DMS153 treated with DMSO at 0.1 percent for 48 hours (cell line): ENCODE measurements at regions not wholly inside any gene's neighbourhood (a gene's known extent, or its start where the extent isn't known, plus 50 kb on each side); places are given as distances from the start of the nearest gene placed in this dataset.

Source experiments
- DNase-seq: peaks from one replicate; lab custom pipeline; 2025; ENCODE audit not compliant: unreplicated experiment; lab: John Stamatoyannopoulos, UW

DNA sequence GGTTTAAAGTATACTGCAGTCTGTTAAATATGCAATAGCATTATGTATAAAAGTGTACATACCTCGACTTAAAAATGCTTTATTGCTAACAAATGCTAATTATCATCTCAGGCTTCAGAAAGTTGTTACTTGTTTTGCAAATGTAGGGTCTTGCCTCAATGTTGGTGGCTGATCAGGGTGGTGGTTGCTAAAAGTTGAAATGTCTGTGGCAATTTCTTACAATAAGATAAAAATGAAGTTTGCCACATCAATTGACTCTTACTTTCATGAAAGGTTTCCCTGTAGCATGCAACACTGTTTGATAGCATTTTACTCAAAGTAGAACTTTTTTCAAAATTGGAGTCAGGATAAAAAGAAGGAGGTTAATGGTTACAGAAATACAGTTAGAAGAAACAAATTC is 407.7 kb upstream of the OR4E1 start:
- no peak for DNase-seq

DNA sequence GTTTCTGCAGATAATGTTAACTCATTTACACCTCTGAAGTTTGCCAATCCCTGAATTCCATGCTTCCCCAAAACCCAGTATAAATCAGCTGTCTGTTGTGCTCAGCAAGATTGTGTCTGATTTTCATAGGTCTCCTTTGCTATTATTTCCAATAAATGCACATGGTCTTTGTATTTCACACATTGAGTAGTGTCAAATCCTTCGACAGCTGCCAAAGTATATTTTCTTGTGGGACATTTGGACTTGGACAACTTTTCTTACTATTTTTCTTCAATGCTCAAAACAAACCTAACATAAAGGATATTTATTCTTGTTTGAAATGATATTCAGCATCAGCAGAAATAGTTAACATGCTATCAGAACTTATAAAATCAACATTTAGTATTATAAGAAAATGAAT is 406.1 kb upstream of the OR4E1 start:
- DNase-seq: no peak

DNA sequence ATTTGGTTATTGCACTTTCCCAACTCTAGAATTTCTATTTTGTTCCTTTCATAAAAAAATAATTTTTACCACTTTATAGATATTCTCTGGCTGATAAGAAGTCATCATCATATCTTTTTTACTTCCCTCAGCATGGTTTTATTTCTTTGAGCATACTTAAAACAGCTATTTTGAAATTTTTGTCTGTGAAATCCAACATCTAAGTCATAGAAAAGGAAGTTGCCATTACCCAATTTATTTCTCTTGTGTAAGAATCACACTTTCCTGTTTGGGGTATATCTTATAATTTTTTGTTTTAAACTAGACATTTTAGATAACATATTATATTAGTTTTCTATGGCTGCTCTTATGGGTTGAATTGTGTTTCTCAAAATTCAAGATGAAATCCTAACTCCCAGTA is 400.2 kb upstream of the OR4E1 start:
- DNase-seq: no peak

DNA sequence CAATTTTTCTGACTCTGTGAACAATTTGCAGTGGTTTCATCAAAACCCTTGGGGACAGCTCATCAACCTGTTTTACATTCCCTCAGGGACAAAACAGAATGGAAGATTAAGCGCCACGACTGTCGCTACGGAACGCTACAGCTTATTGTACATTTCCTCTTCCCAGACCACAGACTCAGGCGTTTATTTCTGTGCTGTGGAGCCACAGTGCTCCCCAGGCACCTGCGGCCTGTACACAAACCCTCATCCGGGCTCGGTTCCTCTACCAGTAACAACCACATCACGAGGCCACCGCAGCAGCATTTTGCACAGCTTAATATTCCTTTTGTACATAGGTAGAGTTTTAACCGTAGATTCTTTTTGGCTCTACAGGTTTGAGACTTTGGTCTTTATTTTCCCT is 397.4 kb upstream of the OR4E1 start:
- no peak for DNase-seq

DNA sequence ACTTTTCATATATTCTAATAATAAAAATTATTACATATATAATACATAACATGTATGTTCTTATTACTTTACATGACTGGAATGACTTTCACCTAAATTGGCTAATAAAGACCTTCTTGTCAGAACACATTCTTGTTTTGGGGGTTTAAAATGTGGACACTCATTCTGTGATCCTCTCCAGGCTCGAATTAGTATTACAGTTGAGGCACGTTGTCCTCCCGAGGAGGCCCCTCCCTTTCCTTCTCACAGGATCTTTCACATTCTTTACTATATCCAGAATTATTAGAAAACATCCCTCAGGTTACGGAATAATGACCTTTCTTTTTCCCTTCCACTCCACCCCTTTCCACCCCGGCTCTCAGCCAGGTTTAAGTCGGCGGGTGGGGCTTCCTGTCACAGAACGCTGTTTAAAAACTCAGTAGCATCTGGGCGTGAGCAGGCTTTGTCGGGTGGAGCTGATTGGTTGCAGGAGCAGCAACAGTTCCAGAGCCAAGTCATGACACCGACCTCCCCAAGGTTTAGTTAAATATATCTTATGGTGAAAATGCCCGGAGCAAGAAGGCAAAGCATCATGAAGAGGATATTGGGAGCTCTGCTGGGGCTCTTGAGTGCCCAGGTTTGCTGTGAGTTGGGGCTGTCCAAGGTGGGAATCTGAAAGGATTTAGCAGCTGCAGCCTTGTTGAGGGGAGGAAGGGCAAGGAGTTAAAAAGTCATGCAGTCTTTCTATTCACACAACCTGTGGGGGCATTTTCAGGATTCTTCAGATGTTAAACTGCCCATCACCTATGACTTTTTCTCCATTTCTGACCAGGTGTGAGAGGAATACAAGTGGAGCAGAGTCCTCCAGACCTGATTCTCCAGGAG is 396.7 kb upstream of the OR4E1 start:
- no peak for DNase-seq

DNA sequence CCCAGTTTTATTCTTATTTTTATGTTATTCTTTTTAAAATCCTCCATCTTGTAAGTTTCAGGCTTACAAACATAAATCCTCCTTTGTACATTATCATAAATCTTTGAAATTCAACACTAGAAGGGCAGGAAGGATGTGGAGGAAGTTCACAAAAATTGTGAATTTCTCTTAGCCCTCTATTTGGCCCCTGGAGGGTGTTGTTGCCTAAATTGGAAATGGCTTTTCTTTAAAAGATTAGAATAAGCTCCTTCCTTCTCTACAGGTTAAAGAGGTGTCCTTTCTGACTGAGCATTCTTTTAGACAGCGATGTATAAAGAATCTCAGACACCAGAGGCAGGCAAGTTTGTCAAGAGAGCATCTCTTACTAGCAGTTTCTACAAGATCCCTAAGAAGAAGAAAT is 391.7 kb upstream of the OR4E1 start:
- DNase-seq: no peak

DNA sequence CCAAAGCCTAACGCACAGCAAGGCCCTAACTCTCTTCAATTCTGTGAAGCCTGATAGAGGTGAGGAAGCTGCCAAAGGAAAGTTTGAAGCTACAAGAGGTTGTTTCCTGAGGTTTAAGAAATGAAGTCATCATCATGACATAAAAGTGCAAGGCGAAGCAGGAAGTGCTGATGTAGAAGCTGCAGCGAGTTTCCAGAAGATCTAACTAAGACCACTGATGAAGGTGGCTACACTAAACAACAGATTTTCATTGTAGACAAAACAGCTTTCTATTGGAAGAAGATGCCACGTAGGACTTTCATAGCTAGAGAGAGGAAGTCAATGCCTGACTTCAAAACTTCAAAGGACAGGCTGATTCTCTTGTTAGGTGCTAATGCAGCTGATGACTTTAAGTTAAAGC is 385.6 kb upstream of the OR4E1 start:
- no peak for DNase-seq

DNA sequence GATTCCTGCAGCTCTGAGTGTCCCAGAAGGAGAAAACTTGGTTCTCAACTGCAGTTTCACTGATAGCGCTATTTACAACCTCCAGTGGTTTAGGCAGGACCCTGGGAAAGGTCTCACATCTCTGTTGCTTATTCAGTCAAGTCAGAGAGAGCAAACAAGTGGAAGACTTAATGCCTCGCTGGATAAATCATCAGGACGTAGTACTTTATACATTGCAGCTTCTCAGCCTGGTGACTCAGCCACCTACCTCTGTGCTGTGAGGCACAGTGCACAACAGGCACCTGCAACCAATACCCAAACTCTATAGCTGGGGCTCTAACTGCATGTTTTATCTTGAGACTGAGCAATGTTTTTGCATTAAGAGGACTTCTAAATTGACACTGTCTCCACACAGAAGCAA is 379.2 kb upstream of the OR4E1 start:
- DNase-seq: no peak

DNA sequence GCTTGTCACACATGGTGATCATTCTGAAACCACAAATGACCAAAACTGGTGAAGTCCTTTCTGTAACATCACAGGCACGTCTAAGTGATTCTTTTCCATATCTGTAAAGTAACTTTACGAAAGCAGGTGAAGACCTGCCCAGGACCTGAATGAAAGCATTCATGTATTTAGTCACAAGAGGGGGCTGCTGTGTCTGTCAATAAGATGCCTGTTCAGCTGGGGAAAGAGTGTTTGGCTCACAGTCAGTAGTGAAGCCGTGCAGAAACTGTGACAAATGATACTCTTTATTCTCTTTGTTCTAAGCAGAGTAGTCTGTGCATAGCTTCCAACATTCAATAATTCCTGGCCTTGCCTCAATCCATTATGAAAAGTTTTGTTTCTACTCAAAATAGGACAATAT is 373.5 kb upstream of the OR4E1 start:
- no peak for DNase-seq

DNA sequence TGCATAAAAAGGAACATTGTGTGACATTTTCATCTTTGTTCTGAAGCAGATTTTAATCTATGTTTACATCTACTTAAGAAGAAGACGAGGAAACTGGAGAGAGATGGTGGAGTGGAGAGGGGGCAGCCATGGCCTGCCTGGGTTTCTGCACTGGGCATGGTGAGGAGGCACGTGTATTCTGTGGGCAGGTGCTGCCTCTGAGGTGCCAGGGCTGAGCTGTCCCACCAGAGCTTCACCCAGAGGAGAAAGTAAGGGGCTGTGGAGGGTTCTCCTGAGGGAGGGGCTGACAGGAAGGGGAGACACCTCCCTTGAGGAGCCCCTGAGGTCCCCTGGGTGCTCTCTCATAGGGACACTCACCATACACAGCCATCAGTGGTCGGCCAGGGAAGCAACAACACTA is 372.4 kb upstream of the OR4E1 start:
- no peak for DNase-seq

DNA sequence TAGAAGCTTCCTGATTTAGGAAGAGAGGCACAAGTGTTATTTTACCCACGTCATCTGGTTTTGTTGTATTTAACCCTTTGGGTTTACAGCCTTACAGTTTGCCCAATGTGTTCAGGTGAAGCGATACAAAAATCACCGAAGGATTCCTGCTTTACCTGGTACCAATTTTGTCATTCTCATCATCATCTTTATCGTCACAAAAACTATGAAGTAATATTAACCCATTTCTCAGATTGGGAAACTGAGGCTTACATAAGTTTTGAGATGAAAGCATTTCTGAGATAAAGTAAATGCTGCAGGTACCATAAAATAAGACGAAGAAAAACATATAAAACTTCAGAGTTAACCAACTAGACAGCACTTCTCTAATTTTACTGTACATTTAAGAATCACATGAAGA is 370.6 kb upstream of the OR4E1 start:
- no peak for DNase-seq

DNA sequence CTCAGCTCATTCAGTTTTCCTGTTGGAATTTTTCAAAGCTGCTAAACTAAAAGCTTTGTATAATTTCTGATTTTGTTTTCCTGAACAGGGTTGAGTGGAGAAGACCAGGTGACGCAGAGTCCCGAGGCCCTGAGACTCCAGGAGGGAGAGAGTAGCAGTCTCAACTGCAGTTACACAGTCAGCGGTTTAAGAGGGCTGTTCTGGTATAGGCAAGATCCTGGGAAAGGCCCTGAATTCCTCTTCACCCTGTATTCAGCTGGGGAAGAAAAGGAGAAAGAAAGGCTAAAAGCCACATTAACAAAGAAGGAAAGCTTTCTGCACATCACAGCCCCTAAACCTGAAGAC is 367.1 kb upstream of the OR4E1 start:
- DNase-seq: no peak

DNA sequence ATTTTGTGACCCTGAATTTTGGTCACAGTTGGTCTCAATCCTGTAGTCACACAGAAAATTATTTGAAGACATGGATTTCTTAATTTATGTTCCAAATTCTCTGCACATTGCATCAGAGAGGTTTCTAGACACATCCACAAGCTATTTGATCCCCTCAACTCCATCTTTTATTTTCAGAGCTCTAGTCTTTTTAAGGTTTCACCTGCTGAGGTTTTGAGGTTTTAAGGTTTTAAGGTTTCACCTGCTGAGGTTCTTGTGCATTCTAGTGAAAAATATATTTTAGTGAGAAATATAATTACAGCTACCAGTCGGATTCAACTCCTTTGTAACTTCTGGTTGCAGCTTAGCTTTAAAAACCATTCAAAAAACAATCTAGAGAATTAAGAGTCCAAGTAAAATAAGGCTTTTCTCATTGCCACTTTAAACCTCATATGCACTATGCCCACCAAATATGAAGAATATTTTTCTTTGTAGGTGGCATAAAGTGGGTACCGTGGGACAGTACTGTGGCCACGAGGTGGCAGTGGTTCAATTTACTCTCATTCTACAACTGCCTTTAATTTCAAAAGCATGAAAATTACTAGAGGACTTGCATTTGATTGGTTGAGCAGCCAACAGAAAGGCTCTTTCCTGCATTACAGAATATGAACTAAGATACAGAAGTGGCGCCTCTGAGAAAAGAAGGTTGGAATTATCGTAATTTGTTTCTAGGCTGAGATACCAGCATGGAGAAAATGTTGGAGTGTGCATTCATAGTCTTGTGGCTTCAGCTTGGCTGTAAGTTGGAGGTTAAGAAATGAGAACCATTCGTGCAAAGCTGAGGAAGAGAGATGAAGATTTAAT is 366.5 kb upstream of the OR4E1 start:
- DNase-seq: no peak

DNA sequence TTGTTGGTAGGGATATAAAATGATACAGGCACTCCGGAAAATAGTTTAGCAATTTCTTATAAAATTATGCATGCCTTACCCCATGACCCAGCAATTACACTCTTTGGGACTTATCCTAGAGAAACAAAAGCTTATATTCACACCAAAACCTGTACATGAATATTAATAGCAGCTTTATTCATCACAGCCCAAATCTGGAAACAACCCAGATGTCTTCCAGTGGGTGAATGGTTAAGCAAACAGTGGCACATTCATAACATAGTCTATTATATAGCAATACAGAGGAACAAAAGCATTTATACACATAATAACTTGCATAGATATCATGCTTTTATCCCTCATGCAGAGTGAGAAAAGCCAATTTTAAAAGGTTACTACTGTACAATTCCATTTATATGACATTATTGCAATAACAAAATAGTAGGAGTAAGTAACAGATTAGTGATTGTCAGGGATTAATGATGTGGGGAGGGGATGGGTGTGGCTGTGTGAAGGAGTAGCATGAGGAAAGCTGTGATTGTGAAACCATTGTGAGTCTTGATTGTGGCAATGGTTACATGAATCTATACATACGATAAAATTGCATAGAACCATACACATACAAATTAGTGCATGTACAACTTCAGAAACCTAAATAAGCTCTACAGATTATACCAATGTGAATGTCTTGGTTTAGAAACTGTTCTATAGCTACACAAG is 363.1 kb upstream of the OR4E1 start:
- no peak for DNase-seq

DNA sequence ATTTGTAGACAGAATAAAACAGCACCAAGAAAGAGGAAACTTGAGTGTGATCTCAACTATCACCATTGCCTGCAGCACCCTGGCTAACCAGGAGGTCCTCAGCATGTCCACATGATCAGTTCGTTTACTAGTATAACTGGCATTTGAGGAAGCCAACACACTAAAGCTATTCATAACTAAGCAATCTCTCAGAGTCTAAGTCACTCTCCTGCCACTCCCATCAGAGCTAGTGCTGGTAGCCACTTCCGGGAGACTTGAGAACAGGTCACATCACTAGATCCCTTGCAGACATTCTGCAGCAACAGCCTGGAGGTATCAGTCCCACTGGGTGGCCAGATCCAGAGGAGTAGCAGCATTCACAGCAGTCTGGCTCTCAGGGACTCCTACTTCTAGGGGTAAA is 352.9 kb upstream of the OR4E1 start:
- DNase-seq: no peak

DNA sequence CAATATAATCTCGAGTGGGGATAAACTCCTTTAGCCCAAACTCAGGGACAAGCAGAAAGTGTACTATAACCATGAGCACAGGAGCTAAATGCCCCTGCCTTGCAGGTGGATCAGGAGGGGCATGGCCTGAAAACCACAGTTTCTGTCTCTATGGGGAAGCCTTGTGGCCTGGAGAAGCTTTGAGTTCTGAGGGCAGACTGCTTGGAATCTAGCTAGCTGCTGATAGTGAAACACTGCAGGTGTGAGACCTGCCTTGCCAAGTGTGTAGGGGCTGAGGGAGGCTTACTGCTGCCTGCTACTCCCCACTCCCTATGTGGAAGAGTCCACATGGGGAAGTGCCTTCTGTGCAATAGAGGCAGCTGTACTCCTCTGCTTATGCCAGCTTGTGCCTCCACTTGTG is 352.3 kb upstream of the OR4E1 start:
- no peak for DNase-seq

DNA sequence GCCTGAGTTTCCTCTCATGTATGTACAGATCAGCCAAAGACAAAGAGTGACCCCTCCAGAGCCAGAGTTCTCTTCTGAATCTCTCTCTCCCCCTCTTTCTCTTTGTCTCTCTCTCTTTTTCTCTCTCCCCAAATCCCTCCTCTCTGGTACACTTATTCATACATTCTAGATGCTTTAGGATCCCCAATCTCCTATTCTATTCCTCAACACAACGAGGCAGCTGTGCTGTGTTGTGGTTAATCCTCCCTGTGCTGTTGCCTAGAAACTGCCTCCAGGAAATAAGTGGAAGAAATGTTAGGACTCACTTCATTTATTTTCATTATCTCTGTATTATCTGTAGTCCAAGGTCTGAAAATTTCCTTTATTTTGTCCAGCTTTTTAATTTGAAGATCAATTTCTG is 350.5 kb upstream of the OR4E1 start:
- no peak for DNase-seq

DNA sequence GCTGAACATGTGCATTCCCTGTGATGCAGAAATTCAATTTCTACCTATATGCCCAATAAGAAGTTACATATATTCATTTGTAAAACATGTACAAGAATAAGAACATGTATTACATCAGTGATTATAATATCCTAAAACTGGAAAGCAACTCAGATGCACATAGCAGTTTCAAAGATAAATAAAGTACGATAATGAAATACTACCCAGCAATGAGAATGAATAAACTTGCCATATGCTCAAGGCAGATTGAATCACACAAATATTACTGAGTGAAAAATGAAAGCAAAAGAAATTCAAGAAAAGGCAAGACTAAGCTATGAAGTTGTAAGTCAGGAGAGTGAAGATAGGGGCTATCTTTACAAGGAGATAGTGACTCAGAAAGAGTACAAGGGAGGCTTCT is 345.3 kb upstream of the OR4E1 start:
- DNase-seq: no peak

DNA sequence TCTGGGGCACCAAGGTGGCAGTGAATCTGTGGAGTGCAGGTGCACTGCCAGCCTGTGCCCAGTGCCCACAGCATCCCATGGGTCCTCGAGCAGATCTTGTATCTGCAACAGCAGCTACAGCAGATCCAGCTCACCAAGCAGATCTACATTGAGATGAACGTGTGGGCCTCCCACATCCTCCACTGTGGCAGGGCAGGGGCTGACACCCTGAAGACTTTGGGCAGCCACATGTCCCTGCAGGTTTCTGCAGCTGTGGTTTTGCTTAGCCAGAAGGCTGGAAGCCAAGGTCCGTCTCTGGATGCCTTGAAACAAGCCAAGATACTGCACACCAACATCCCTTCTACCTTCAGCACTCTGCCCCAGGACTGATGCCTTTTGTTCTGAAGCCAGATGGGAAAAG is 338.8 kb upstream of the OR4E1 start:
- DNase-seq: no peak

DNA sequence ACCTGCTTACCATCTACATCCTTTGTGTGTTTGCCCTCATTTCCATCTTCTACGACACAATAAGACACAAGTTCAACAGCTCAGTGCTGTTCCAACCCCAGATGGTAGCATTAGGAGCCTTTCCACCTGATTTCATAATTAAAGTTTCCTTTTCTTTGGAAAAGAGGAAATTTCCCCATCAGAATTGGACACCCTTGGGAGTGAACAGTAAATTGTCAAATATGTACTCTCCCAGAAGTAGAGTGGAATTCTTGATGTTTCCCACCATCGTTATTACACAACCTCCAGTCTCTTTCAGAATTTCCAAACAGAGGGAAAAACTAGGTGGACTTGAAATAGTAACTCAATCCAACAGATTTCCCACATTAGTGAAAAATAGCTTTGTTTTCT is 337.6 kb upstream of the OR4E1 start:
- DNase-seq: no peak

DNA sequence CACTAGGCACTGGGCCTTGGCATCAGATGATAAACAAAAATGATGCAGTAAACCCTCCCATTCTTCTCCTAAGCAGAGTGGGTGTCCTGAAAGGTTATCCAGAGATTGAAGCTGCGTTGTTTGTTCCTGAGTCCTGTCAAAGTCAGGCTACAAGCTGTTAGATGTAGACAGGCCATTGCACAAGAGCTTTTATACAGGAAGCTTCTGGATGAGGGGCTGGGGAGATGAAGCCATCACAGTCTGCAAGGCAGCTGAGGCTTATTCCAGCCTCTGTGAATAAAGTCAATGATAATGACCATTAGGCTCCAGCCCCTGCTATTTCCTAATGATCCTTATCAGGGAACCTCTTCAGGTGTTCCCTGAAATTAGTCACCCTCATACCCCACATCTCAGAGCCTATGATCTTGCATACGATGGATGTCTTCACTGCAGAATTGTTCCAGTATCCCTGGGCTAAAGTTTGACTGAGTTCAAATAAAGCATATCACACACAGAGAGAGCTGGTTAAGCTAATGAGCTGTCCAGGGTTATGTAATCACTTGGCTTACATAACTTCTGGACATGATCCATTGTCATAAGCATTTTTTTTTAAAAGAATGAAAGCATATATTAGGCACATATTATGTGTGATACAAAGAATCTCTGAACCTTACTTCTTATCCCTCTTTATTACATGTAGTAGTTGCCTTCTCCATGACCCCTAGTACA is 337.1 kb upstream of the OR4E1 start:
- DNase-seq: no peak
